HEK293 (cell line): ENCODE measurements at regions not wholly inside any gene's neighbourhood (a gene's known extent, or its start where the extent isn't known, plus 50 kb on each side); places are given as distances from the start of the nearest gene placed in this dataset.

Experiments used
- CTCF ChIA-PET: fragments of 350-600 bp; formaldehyde crosslinking; extraction: SDS; loops from one replicate; lab custom pipeline; 2021; ENCODE audit warnings: antibody characterized with exemption; lab: Yijun Ruan, JAX
- POLR2A ChIA-PET: fragments of 300-600 bp; formaldehyde crosslinking; extraction: SDS; loops from one replicate; lab custom pipeline; 2020; ENCODE audit warnings: antibody characterized with exemption, inconsistent platforms; lab: Yijun Ruan, JAX
- H3K27ac ChIP-seq: fragments of 200-500 bp; sonication (Bioruptor generic); 2 replicates; pipeline ENCODE4 v1.5.1; 2014; ENCODE audit warnings: low read depth, low read length, control low read depth, inconsistent platforms; ENCODE audit errors: extremely low read depth
- H3K36me3 ChIP-seq, 2 experiments: fragments of 200-500 bp in 1 of 2; sonication (Bioruptor generic) in 1 of 2; 1 replicate in 1 of 2; 2 replicates in 1 of 2; pipeline ENCODE4 v1.5.1; 2014 to 2017; ENCODE audit warnings: inconsistent platforms in 2 of 2, low read length in 2 of 2; ENCODE audit not compliant: control insufficient read depth in 2 of 2, insufficient read depth in 1 of 2
- H3K4me1 ChIP-seq: fragments of 200-500 bp; sonication (Bioruptor generic); 2 replicates; pipeline ENCODE4 v1.5.1; 2014; ENCODE audit warnings: mild to moderate bottlenecking, low read length, inconsistent platforms; ENCODE audit not compliant: control insufficient read depth, insufficient read depth
- H3K4me3 ChIP-seq: 2 replicates; pipeline ENCODE4 v1.5.1; 2011; ENCODE audit warnings: low read depth, mild to moderate bottlenecking, control low read depth, low read length, moderate library complexity
- H3K9me3 ChIP-seq: fragments of 200-500 bp; sonication (Bioruptor generic); 2 replicates; pipeline ENCODE4 v1.5.1; 2014; ENCODE audit warnings: low read depth, low read length, inconsistent platforms; ENCODE audit not compliant: control insufficient read depth, insufficient read depth
- BCL11A ChIP-seq: fragments of 450-650 bp; formaldehyde crosslinking; IDR thresholded peaks from 2 replicates; pipeline ENCODE4 v1.5.1; 2016; ENCODE audit warnings: low read depth, missing biosample characterization, missing genetic modification characterization
- ELK4 ChIP-seq: IDR thresholded peaks from 2 replicates; pipeline ENCODE4 v1.6.1; 2011; ENCODE audit warnings: mild to moderate bottlenecking, low read depth, low read length, borderline replicate concordance
- GLIS1 ChIP-seq: fragments of 450-650 bp; formaldehyde crosslinking; IDR thresholded peaks from 2 replicates; pipeline ENCODE4 v1.5.1; 2016; ENCODE audit warnings: missing biosample characterization, missing genetic modification characterization
- KLF16 ChIP-seq: fragments of 450-650 bp; formaldehyde crosslinking; IDR thresholded peaks from 2 replicates; pipeline ENCODE4 v1.5.1; 2017; ENCODE audit warnings: missing biosample characterization, missing genetic modification characterization
- MYNN ChIP-seq: fragments of 450-650 bp; formaldehyde crosslinking; IDR thresholded peaks from 2 replicates; pipeline ENCODE4 v1.5.1; 2016; ENCODE audit warnings: missing biosample characterization, missing genetic modification characterization, borderline replicate concordance
- ZBTB6 ChIP-seq: fragments of 450-650 bp; formaldehyde crosslinking; IDR thresholded peaks from 2 replicates; pipeline ENCODE4 v1.5.1; 2017; ENCODE audit warnings: missing biosample characterization, missing genetic modification characterization
- ZBTB8A ChIP-seq: fragments of 450-650 bp; formaldehyde crosslinking; IDR thresholded peaks from 2 replicates; pipeline ENCODE4 v1.5.1; 2016; ENCODE audit warnings: missing biosample characterization, missing genetic modification characterization
- ZEB2 ChIP-seq: fragments of 450-650 bp; formaldehyde crosslinking; IDR thresholded peaks from 2 replicates; pipeline ENCODE4 v1.5.1; 2016; ENCODE audit warnings: missing biosample characterization, missing genetic modification characterization
- ZFP3 ChIP-seq: fragments of 450-650 bp; formaldehyde crosslinking; IDR thresholded peaks from 2 replicates; pipeline ENCODE4 v1.5.1; 2016; ENCODE audit warnings: low read depth, missing biosample characterization, missing genetic modification characterization
- ZNF146 ChIP-seq: fragments of 450-650 bp; formaldehyde crosslinking; IDR thresholded peaks from 2 replicates; pipeline ENCODE4 v1.5.1; 2016; ENCODE audit warnings: missing biosample characterization, missing genetic modification characterization
- ZNF155 ChIP-seq: fragments of 450-650 bp; formaldehyde crosslinking; IDR thresholded peaks from 2 replicates; pipeline ENCODE4 v1.5.1; 2016; ENCODE audit warnings: missing biosample characterization, missing genetic modification characterization
- ZNF19 ChIP-seq: fragments of 450-650 bp; formaldehyde crosslinking; IDR thresholded peaks from 2 replicates; pipeline ENCODE4; 2016; ENCODE audit warnings: missing biosample characterization, missing genetic modification characterization, low read depth
- ZNF449 ChIP-seq: fragments of 450-650 bp; formaldehyde crosslinking; IDR thresholded peaks from 2 replicates; pipeline ENCODE4 v1.5.1; 2017; ENCODE audit warnings: missing biosample characterization, mild to moderate bottlenecking, missing genetic modification characterization, moderate library complexity
- ZNF514 ChIP-seq: fragments of 450-650 bp; formaldehyde crosslinking; IDR thresholded peaks from 2 replicates; pipeline ENCODE4 v1.5.1; 2016; ENCODE audit warnings: missing biosample characterization, missing genetic modification characterization
- ZNF600 ChIP-seq: fragments of 450-650 bp; formaldehyde crosslinking; IDR thresholded peaks from 2 replicates; pipeline ENCODE4 v1.5.1; 2016; ENCODE audit warnings: missing biosample characterization, missing genetic modification characterization
- ZNF629 ChIP-seq: fragments of 450-650 bp; formaldehyde crosslinking; IDR thresholded peaks from 2 replicates; pipeline ENCODE4 v1.5.1; 2017; ENCODE audit warnings: missing biosample characterization, missing genetic modification characterization
- ZNF654 ChIP-seq: fragments of 450-650 bp; formaldehyde crosslinking; IDR thresholded peaks from 2 replicates; pipeline ENCODE4 v1.5.1; 2016; ENCODE audit warnings: low read depth, missing biosample characterization, missing genetic modification characterization
- ZNF76 ChIP-seq: fragments of 450-650 bp; formaldehyde crosslinking; IDR thresholded peaks from 2 replicates; pipeline ENCODE4; 2016; ENCODE audit warnings: low read depth, missing biosample characterization, missing genetic modification characterization, borderline replicate concordance
- ZNF792 ChIP-seq: fragments of 450-650 bp; formaldehyde crosslinking; IDR thresholded peaks from 2 replicates; pipeline ENCODE4 v1.5.1; 2016; ENCODE audit warnings: missing biosample characterization, missing genetic modification characterization
- ZXDB ChIP-seq: fragments of 450-650 bp; formaldehyde crosslinking; IDR thresholded peaks from 2 replicates; pipeline ENCODE4 v1.5.1; 2016; ENCODE audit warnings: missing biosample characterization, missing genetic modification characterization

GRCh38 chr3:16060358-16060852 is 114.1 kb upstream of the GALNT15 start (continued):
- TF ChIP-seq MYNN (tag by site-specific recombination) (no peak), ZEB2 (tag by site-specific recombination) (peak; percentile 74; the same call in 1 of the 2 replicates), KLF16 (no peak), ZNF19 (tag by site-specific recombination) (no peak), BCL11A (tag by site-specific recombination) (peak; percentile 76; the same call in 1 of the 2 replicates), ZNF792 (tag by site-specific recombination) (peak; percentile 99), ZBTB8A (tag by site-specific recombination) (no peak), ZXDB (peak; percentile 62), ZNF449 (tag by site-specific recombination) (no peak), ELK4 (no peak), ZFP3 (tag by site-specific recombination) (no peak), ZNF629 (peak; percentile 97), ZBTB6 (tag by site-specific recombination) (0 out of 2 replicates have a peak, but pooled peaks have one; percentile 16), ZNF514 (no peak), ZNF76 (no peak)

- no peak overlapping the region for H3K4me3 ChIP-seq
These were observed 113.5 kb upstream of the GALNT15 start for GRCh38 chr3:16060945-16061344.

GRCh38 chr3:16061491-16061890 is 113.0 kb upstream of the GALNT15 start:
- CTCF ChIA-PET = interaction anchor here (1.2 to 7.0 kb wide), 4 partner anchors 12 to 120 kb away, joined by 3 to 71 read pairs (median 5); no protein-coding TSS in a partner anchor
- TF ChIP-seq ZNF155 (tag by site-specific recombination) (no peak), ZNF146 (peak; percentile 61; the same call in 1 of the 2 replicates)
- no peaks in the 10 kb centered on the region for H3K36me3 ChIP-seq
- H3K9me3 ChIP-seq = no peaks in the 10 kb centered on the region
- no peak overlapping the region for H3K4me3 ChIP-seq
- H3K27ac ChIP-seq = no peak overlapping the region
- POLR2A ChIA-PET = interaction anchor here (1.4 kb wide), 1 partner anchor 8 kb away, joined by 5 read pairs; no protein-coding TSS in a partner anchor
- peaks cover 8% of the 10 kb centered on the region for H3K4me1 ChIP-seq

More at GRCh38 chr3:16060945-16061344, 113.5 kb upstream of the GALNT15 start:
- TF ChIP-seq ZNF600 (tag by site-specific recombination) (no peak), ZNF654 (tag by site-specific recombination) (no peak), GLIS1 (peak; percentile 41)
- no peaks in the 10 kb centered on the region for H3K36me3 ChIP-seq
- H3K4me1 ChIP-seq = peaks cover 8% of the 10 kb centered on the region
- no peaks in the 10 kb centered on the region for H3K9me3 ChIP-seq
- no peak overlapping the region for H3K27ac ChIP-seq
- POLR2A ChIA-PET = interaction anchor here (1.4 kb wide), 1 partner anchor 8 kb away, joined by 5 read pairs; no protein-coding TSS in a partner anchor
- CTCF ChIA-PET = interaction anchor here (0.7 to 7.0 kb wide), 7 partner anchors 12 to 121 kb away, joined by 3 to 71 read pairs (median 4); no protein-coding TSS in a partner anchor
